ENCODE measurements at regions not wholly inside any gene's neighbourhood (a gene's known extent, or its start where the extent isn't known, plus 50 kb on each side); places are given as distances from the start of the nearest gene placed in this dataset.

DNA sequence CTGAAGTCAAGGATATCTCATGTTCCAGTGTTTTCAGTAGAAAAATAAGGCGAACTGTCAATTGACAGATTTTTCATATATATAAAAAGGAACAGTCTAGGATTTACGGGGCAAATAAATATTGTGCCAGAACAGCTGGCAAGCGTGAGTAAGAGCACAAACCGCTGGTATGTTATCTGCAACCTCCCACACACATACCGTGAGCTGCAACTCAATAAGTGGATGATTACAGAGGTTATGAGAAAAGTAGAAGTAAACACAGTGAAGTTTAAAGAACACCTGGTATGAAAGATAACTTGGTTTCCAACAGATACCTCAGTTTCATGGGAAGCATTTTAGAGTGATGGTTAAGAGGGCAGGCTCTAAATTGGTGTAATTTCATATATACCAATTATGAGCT lies 733.4 kb downstream of the TUSC7 start:
- no peak for ATAC-seq

DNA sequence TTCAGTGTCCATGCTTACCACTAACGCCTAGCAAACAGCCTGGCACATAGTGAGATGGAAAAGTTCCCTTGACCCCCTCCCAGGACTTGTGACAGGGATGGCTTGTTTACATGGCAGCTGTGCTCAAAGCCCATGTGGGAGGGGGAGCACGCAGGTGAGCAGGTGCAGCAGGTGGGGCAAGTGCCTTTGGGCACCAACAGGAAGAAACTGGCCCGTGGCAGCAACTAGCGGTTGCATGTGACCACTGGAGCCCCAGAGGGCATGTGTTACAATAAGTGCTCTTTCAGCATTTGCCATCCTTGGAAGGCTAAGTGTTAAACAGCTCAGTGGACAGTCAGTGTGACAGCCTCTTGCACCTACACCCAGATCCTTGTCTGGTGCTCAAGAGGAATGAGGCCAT lies 734.6 kb downstream of the TUSC7 start:
- H3K36me3 ChIP-seq (ENCODE audit: insufficient read depth in 1 of 2, low read depth in 1 of 2) = no peaks in the 10 kb centered on the region
- H3K4me3 ChIP-seq = no peak overlapping the region
- DNase-seq (no peak), ATAC-seq (no peak)
- H3K9me3 ChIP-seq = no peaks in the 10 kb centered on the region
- H3K27ac ChIP-seq = no peak overlapping the region
- H3K27me3 ChIP-seq (ENCODE audit: insufficient read depth in 3 of 3, low read length in 2 of 3) = peaks cover 0 to 6% (median 0%) of the 10 kb centered on the region in 3 donors
- intact Hi-C loops (cut with DNase I) = no loop called here
- TF ChIP-seq, protein P1, sequence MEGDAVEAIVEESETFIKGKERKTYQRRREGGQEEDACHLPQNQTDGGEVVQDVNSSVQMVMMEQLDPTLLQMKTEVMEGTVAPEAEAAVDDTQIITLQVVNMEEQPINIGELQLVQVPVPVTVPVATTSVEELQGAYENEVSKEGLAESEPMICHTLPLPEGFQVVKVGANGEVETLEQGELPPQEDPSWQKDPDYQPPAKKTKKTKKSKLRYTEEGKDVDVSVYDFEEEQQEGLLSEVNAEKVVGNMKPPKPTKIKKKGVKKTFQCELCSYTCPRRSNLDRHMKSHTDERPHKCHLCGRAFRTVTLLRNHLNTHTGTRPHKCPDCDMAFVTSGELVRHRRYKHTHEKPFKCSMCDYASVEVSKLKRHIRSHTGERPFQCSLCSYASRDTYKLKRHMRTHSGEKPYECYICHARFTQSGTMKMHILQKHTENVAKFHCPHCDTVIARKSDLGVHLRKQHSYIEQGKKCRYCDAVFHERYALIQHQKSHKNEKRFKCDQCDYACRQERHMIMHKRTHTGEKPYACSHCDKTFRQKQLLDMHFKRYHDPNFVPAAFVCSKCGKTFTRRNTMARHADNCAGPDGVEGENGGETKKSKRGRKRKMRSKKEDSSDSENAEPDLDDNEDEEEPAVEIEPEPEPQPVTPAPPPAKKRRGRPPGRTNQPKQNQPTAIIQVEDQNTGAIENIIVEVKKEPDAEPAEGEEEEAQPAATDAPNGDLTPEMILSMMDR (IDR thresholded peaks at IDR 0.05) = no peak
- H3K4me1 ChIP-seq = no peaks in the 10 kb centered on the region
- 75 to 91% (median 83%) methylated on average over 4 of the region's 4 CpGs for WGBS, 3 donors

More for the DNA sequence above, 733.4 kb downstream of the TUSC7 start:
- intact Hi-C loops (cut with DNase I) = no loop called here
- Histone ChIP-seq H3K27me3 (ENCODE audit: insufficient read depth in 3 of 3, low read length in 2 of 3) (peaks cover 0 to 6% (median 0%) of the 10 kb centered on the region in 3 donors), H3K4me3 (no peak overlapping the region), H3K36me3 (ENCODE audit: insufficient read depth in 1 of 2, low read depth in 1 of 2) (no peaks in the 10 kb centered on the region), H3K4me1 (no peaks in the 10 kb centered on the region), H3K9me3 (no peaks in the 10 kb centered on the region), H3K27ac (no peak overlapping the region)
- TF ChIP-seq, protein P1 (IDR thresholded peaks at IDR 0.05) = no peak
- 29 to 39% (median 35%) methylated on average over 5 of the region's 5 CpGs for WGBS, 3 donors
- no peak for DNase-seq

DNA sequence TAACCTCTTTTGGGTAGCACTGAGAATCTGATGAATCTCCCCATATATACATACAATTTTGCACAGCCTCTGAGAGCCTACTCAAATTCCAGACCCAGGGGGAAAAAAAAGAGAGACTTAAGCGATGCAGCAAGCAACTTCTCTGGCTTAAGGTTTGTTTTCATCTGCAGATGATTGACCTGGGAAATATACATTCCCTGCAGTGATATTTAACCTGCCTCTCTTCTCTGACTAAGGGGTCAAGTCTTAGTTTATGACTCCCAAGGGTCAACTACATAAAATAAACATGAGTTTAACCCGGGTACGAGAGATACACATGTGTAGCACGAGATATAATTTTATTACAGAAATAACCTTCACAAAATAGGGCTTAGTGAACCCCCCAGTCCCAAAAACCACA lies 737.8 kb downstream of the TUSC7 start:
- TF ChIP-seq, protein P1 (IDR thresholded peaks at IDR 0.05) = no peak
- no peak for ATAC-seq
- no peaks in the 10 kb centered on the region for H3K4me1 ChIP-seq
- intact Hi-C loops (cut with DNase I) = no loop called here
- no peak overlapping the region for H3K27ac ChIP-seq
- no peak overlapping the region for H3K4me3 ChIP-seq
- DNase-seq = no peak
- H3K9me3 ChIP-seq = no peaks in the 10 kb centered on the region
- WGBS, 3 donors = 20 to 35% (median 33%) methylated on average over 4 of the region's 4 CpGs
- no peaks in the 10 kb centered on the region for H3K36me3 ChIP-seq (ENCODE audit: insufficient read depth in 1 of 2, low read depth in 1 of 2)
- peaks cover 0 to 6% (median 0%) of the 10 kb centered on the region in 3 donors for H3K27me3 ChIP-seq (ENCODE audit: insufficient read depth in 3 of 3, low read length in 2 of 3)

GRCh38 chr3:117450026-117450425 lies 740.4 kb downstream of the TUSC7 start:
- ATAC-seq = no peak
- Histone ChIP-seq H3K9me3 (no peaks in the 10 kb centered on the region), H3K27ac (no peak overlapping the region), H3K36me3 (ENCODE audit: insufficient read depth in 1 of 2, low read depth in 1 of 2) (no peaks in the 10 kb centered on the region), H3K4me1 (no peaks in the 10 kb centered on the region), H3K27me3 (ENCODE audit: insufficient read depth in 3 of 3, low read length in 2 of 3) (no peaks in the 10 kb centered on the region), H3K4me3 (no peak overlapping the region)
- WGBS, 3 donors = 41 to 49% (median 42%) methylated on average over 4 of the region's 4 CpGs
- no peak for DNase-seq
- intact Hi-C loops (cut with DNase I) = no loop called here
- TF ChIP-seq, protein P1 (IDR thresholded peaks at IDR 0.05) = no peak

DNA sequence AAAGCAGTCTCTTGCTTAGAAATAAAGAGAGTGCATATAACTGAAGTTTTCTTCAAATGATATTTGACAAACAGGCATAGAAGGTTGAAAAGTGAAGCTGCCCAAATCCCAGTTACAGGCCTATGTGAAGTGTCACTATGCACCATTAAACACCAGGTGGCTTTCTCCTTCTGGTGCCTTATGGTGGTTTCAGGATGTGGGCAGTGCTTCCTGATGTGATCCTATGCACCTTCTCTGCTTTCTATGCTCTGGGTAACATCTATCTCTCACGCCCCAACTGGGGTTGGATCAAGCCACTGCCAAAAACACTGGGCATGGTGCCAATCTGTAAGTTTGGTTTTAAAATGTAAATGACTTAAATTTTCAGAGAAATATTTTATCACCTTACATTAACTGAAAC lies 744.7 kb downstream of the TUSC7 start:
- Histone ChIP-seq H3K4me1 (no peaks in the 10 kb centered on the region), H3K27me3 (ENCODE audit: insufficient read depth in 3 of 3, low read length in 2 of 3) (no peaks in the 10 kb centered on the region), H3K27ac (no peak overlapping the region), H3K4me3 (no peak overlapping the region), H3K9me3 (no peaks in the 10 kb centered on the region), H3K36me3 (ENCODE audit: insufficient read depth in 1 of 2, low read depth in 1 of 2) (no peaks in the 10 kb centered on the region)
- DNase-seq = no peak
- intact Hi-C loops (cut with DNase I) = no loop called here
- WGBS, 3 donors = 46 to 50% (median 48%) methylated on average over 1 of the region's 1 CpG
- TF ChIP-seq, protein P1 (IDR thresholded peaks at IDR 0.05) = no peak
- no peak for ATAC-seq
